Upper lobe of left lung (tissue), 6 donors: ENCODE measurements at regions not wholly inside any gene's neighbourhood (a gene's known extent, or its start where the extent isn't known, plus 50 kb on each side); places are given as distances from the start of the nearest gene placed in this dataset.
A peak's percentile ranks its signal among the peaks of the same experiment; 100 is the strongest.

Source experiments
- ATAC-seq, 2 donors: fragments of 200-7000 bp; cut with Tn5 transposase; one replicate each; pipeline ENCODE4 v1.9.1; 2022; ENCODE audit warnings: mild to moderate bottlenecking in 2 of 2, moderate library complexity in 2 of 2; ENCODE audit not compliant: low FRiP score in 2 of 2
- DNase-seq, 2 donors: peaks; one replicate each; pipeline ENCODE4 v3.0.0-alpha.2; 2019 to 2020
- H3K27ac ChIP-seq, 4 donors: fragments of 200-600 bp; sonication (generic); one replicate each; pipeline ENCODE4 v1.5.1; 2016 to 2019
- H3K27me3 ChIP-seq, 4 donors: fragments of 200-600 bp; sonication (generic); one replicate each; pipeline ENCODE4 v1.5.1; 2017 to 2019
- H3K36me3 ChIP-seq, 4 donors: fragments of 200-600 bp; sonication (generic); one replicate each; pipeline ENCODE4 v1.5.1; 2016 to 2019
- H3K4me1 ChIP-seq, 4 donors: fragments of 200-600 bp; sonication (generic); one replicate each; pipeline ENCODE4 v1.5.1; 2018 to 2019
- H3K4me3 ChIP-seq, 4 donors: fragments of 200-600 bp; sonication (generic); one replicate each; pipeline ENCODE4 v1.5.1; 2017 to 2019; ENCODE audit warnings: mild to moderate bottlenecking in 2 of 4, moderate library complexity in 1 of 4
- H3K9me3 ChIP-seq, 4 donors: fragments of 200-600 bp; sonication (generic); one replicate each; pipeline ENCODE4 v1.5.1; 2018 to 2019
- EP300 ChIP-seq, 4 donors: sonication (generic); formaldehyde crosslinking; IDR thresholded peaks; one replicate each; pipeline ENCODE4 v1.5.1; 2017; ENCODE audit warnings: antibody characterized with exemption in 4 of 4, control low read depth in 2 of 4
- POLR2A ChIP-seq, 4 donors: fragments of 450-650 bp; IDR thresholded peaks; one replicate each; pipeline ENCODE4 v1.5.1; 2016 to 2017; ENCODE audit warnings: antibody characterized with exemption in 4 of 4, mild to moderate bottlenecking in 2 of 4
- POLR2AphosphoS5 ChIP-seq, 2 donors: sonication (generic); formaldehyde crosslinking; IDR thresholded peaks; one replicate each; pipeline ENCODE4 v1.5.1; 2017; ENCODE audit warnings: antibody characterized with exemption in 2 of 2
- WGBS, 2 donors: methylation state at CpG; one replicate each; pipeline ENCODE4 v1.1.5; 2017 to 2018; 5-methylcytosine and 5-hydroxymethylcytosine counted together
- TF ChIP-seq, protein P1 (sequence below), 6 experiments: fragments of 450-650 bp in 4 of 6; fragments of 200-600 bp in 2 of 6; sonication (generic) in 2 of 6; IDR thresholded peaks; one replicate each; pipeline ENCODE4 v1.5.1; 2016 to 2019; ENCODE audit warnings: antibody characterized with exemption in 6 of 6
- donor health status: DM: no; HTN: no; CAD: no; lungs with moderate emphysema.
- donor health status: DM: no; HTN: yes; CAD: no; lungs with severe emphysema.

DNA sequence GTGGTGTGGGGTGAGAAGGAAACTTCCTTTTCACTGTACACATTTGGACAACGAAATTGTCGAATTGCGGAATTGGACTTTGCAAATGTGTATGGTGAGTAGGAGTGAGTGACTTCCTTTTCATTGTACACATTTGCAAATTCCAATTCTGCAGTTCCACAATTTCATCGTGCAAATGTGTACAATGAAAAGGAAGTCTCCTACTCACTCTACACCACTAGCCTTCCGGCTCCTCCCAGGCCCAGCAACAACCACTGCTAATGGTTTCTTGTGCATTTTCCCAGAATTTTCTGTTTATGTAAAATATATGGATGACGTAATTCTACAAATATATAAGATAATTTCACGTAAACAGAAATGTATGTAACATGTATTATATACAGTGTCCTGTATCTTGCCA lies 118.5 kb downstream of the ARL4A start:
- Histone ChIP-seq H3K27me3 (no peaks in the 10 kb centered on the region), H3K27ac (no peak overlapping the region), H3K4me3 (no peak overlapping the region), H3K9me3 (no peaks in the 10 kb centered on the region), H3K36me3 (no peaks in the 10 kb centered on the region), H3K4me1 (peaks cover 0 to 3% (median 0%) of the 10 kb centered on the region in 4 donors)
- ATAC-seq, result peak in 1 of 2 donors; percentile 78
- DNase-seq, result peak in 1 of 2 donors; percentile 21
- no peak for TF ChIP-seq POLR2A (IDR thresholded peaks at IDR 0.05)
- no peak for TF ChIP-seq POLR2AphosphoS5 (IDR thresholded peaks at IDR 0.05)
- no peak for TF ChIP-seq EP300 (IDR thresholded peaks at IDR 0.05)
- TF ChIP-seq, protein P1, sequence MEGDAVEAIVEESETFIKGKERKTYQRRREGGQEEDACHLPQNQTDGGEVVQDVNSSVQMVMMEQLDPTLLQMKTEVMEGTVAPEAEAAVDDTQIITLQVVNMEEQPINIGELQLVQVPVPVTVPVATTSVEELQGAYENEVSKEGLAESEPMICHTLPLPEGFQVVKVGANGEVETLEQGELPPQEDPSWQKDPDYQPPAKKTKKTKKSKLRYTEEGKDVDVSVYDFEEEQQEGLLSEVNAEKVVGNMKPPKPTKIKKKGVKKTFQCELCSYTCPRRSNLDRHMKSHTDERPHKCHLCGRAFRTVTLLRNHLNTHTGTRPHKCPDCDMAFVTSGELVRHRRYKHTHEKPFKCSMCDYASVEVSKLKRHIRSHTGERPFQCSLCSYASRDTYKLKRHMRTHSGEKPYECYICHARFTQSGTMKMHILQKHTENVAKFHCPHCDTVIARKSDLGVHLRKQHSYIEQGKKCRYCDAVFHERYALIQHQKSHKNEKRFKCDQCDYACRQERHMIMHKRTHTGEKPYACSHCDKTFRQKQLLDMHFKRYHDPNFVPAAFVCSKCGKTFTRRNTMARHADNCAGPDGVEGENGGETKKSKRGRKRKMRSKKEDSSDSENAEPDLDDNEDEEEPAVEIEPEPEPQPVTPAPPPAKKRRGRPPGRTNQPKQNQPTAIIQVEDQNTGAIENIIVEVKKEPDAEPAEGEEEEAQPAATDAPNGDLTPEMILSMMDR (IDR thresholded peaks at IDR 0.05), result no peak
- 43 to 76% methylated on average over 7 of the region's 7 CpGs for WGBS, 2 donors

DNA sequence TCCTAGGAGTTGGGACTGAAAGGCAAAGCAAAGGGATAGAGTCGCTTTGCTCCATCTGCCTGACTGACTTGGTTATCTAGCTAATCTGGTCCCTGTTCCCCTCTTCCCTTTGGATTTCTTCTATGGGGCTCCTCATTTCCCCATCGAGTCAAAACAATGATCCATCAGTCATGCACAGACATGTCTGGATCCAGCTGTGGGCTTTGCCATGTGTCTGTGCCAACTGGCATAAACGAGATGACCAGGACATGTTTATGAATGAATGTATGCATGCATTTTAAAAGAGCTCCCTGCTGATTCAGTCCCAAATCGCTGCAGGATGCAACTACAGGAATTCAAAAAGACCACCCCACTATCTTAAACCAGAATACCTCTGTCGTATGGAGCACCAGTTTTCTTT lies 122.0 kb downstream of the ARL4A start:
- no peaks in the 10 kb centered on the region for H3K9me3 ChIP-seq
- no peaks in the 10 kb centered on the region for H3K36me3 ChIP-seq
- TF ChIP-seq EP300 (IDR thresholded peaks at IDR 0.05) (no peak), POLR2A (IDR thresholded peaks at IDR 0.05) (no peak)
- TF ChIP-seq, protein P1 (IDR thresholded peaks at IDR 0.05), result no peak
- no peak overlapping the region for H3K4me3 ChIP-seq
- no peak overlapping the region for H3K27ac ChIP-seq
- ATAC-seq (no peak), DNase-seq (no peak)
- 58 to 64% methylated on average over 5 of the region's 5 CpGs for WGBS, 2 donors
- no peaks in the 10 kb centered on the region for H3K27me3 ChIP-seq
- H3K4me1 ChIP-seq, result peaks cover 0 to 3% (median 0%) of the 10 kb centered on the region in 4 donors

DNA sequence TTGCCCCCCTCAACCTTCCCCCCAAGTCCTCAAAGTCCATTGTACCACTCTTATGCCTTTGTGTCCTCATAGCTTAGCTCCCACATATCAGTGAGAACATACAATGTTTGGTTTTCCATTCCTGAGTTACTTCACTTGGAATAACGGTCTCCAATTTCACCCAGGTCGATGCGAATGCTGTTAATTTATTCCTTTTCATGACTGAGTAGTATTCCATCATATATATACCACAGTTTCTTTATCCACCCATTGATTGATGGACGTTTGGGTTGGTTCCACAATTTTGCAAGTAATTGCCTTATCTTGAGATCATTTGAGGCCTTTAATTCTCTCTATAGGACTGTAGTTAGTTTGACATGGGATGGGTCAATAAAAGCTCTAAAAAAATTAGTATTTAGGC lies 124.7 kb downstream of the ARL4A start:
- TF ChIP-seq, protein P1 (IDR thresholded peaks at IDR 0.05), result no peak
- TF ChIP-seq POLR2A (IDR thresholded peaks at IDR 0.05), result no peak
- no peak for TF ChIP-seq EP300 (IDR thresholded peaks at IDR 0.05)
- TF ChIP-seq POLR2AphosphoS5 (IDR thresholded peaks at IDR 0.05), result no peak

GRCh38 chr7:12814107-12814506 lies 126.7 kb downstream of the ARL4A start:
- no peaks in the 10 kb centered on the region for H3K36me3 ChIP-seq
- no peak overlapping the region for H3K4me3 ChIP-seq
- ATAC-seq (no peak), DNase-seq (no peak)
- H3K4me1 ChIP-seq, result no peaks in the 10 kb centered on the region
- 83 to 88% methylated on average over 2 of the region's 2 CpGs for WGBS, 2 donors
- no peaks in the 10 kb centered on the region for H3K27me3 ChIP-seq
- no peaks in the 10 kb centered on the region for H3K9me3 ChIP-seq
- no peak overlapping the region for H3K27ac ChIP-seq
- no peak for TF ChIP-seq EP300 (IDR thresholded peaks at IDR 0.05)
- TF ChIP-seq POLR2A (IDR thresholded peaks at IDR 0.05), result no peak
- TF ChIP-seq, protein P1 (IDR thresholded peaks at IDR 0.05), result no peak
- no peak for TF ChIP-seq POLR2AphosphoS5 (IDR thresholded peaks at IDR 0.05)

More for the DNA sequence above, 124.7 kb downstream of the ARL4A start:
- no peak for DNase-seq
- no peak overlapping the region for H3K4me3 ChIP-seq
- H3K36me3 ChIP-seq, result no peaks in the 10 kb centered on the region
- no peak for ATAC-seq
- no peaks in the 10 kb centered on the region for H3K9me3 ChIP-seq
- H3K27me3 ChIP-seq, result no peaks in the 10 kb centered on the region
- H3K4me1 ChIP-seq, result no peaks in the 10 kb centered on the region
- whole genome bisulfite sequencing, 2 donors, result 82% methylated on average over 4 of the region's 4 CpGs
- no peak overlapping the region for H3K27ac ChIP-seq

GRCh38 chr7:12814828-12815227 lies 127.4 kb downstream of the ARL4A start:
- ATAC-seq, result no peak
- Histone ChIP-seq H3K36me3 (no peaks in the 10 kb centered on the region), H3K4me3 (no peak overlapping the region), H3K9me3 (no peaks in the 10 kb centered on the region), H3K27me3 (no peaks in the 10 kb centered on the region), H3K27ac (no peak overlapping the region), H3K4me1 (no peaks in the 10 kb centered on the region)
- TF ChIP-seq EP300 (IDR thresholded peaks at IDR 0.05) (no peak), POLR2A (IDR thresholded peaks at IDR 0.05) (no peak), POLR2AphosphoS5 (IDR thresholded peaks at IDR 0.05) (no peak)
- TF ChIP-seq, protein P1 (IDR thresholded peaks at IDR 0.05), result no peak
- DNase-seq, result no peak
